Thoracic aorta (tissue), 2 donors: ENCODE measurements at regions not wholly inside any gene's neighbourhood (a gene's known extent, or its start where the extent isn't known, plus 50 kb on each side); places are given as distances from the start of the nearest gene placed in this dataset.

Source experiments
- ATAC-seq: fragments of 150-250 bp; one replicate; pipeline ENCODE4 v1.8.0; 2017; ENCODE audit warnings: low read depth; ENCODE audit not compliant: insufficient number of reproducible peaks, low FRiP score
- DNase-seq: peaks from one replicate; pipeline ENCODE4 v3.0.0-alpha.2; 2020; ENCODE audit warnings: low spot score
- H3K27ac ChIP-seq, 2 donors: fragments of 200-600 bp; sonication (generic); 1 replicate in 1 of 2; 2 replicates in 1 of 2; pipeline ENCODE4 v1.5.1; 2016; ENCODE audit warnings: mild to moderate bottlenecking in 2 of 2, moderate library complexity in 2 of 2
- H3K27me3 ChIP-seq: fragments of 200-600 bp; sonication (generic); replicated peaks from 2 replicates; pipeline ENCODE4 v1.6.0; 2016; ENCODE audit warnings: mild to moderate bottlenecking; ENCODE audit not compliant: insufficient read depth
- H3K36me3 ChIP-seq: fragments of 200-600 bp; sonication (generic); one replicate; pipeline ENCODE4 v1.5.1; 2016
- H3K4me1 ChIP-seq, 2 donors: fragments of 200-600 bp; sonication (generic); 1 replicate in 1 of 2; 2 replicates in 1 of 2; pipeline versions ENCODE4 v1.5.1 to v1.6.0; 2016; ENCODE audit warnings: low read depth in 2 of 2, mild to moderate bottlenecking in 1 of 2; ENCODE audit not compliant: control insufficient read depth in 1 of 2
- H3K4me3 ChIP-seq: fragments of 200-600 bp; sonication (generic); 2 replicates; pipeline ENCODE4 v1.5.1; 2016; ENCODE audit warnings: mild to moderate bottlenecking
- H3K9me3 ChIP-seq: fragments of 200-600 bp; sonication (generic); 2 replicates; pipeline ENCODE4 v1.5.1; 2016
- CTCF ChIP-seq: fragments of 200-600 bp; sonication (generic); IDR thresholded peaks from one replicate; pipeline ENCODE4 v1.5.1; 2019; ENCODE audit warnings: antibody characterized with exemption

- no peak for DNase-seq
- no peaks in the 10 kb centered on the region for H3K36me3 ChIP-seq
These were observed 127.0 kb upstream of the AGAP1 start for GRCh38 chr2:235366807-235367206.

GRCh38 chr2:235371018-235371417, 122.8 kb upstream of the AGAP1 start:
- H3K9me3 ChIP-seq = no peaks in the 10 kb centered on the region
- no peaks in the 10 kb centered on the region for H3K4me1 ChIP-seq
- H3K4me3 ChIP-seq = no peak overlapping the region
- no peak for ATAC-seq
- H3K36me3 ChIP-seq = no peaks in the 10 kb centered on the region
- DNase-seq = no peak
- no peak for TF ChIP-seq CTCF
- no peaks in the 10 kb centered on the region for H3K27me3 ChIP-seq
- H3K27ac ChIP-seq = no peak overlapping the region

More at GRCh38 chr2:235366807-235367206, 127.0 kb upstream of the AGAP1 start:
- no peak for TF ChIP-seq CTCF
- no peak overlapping the region for H3K27ac ChIP-seq
- no peak for ATAC-seq
- H3K27me3 ChIP-seq = no peaks in the 10 kb centered on the region
- no peaks in the 10 kb centered on the region for H3K9me3 ChIP-seq
- no peak overlapping the region for H3K4me3 ChIP-seq
- no peaks in the 10 kb centered on the region for H3K4me1 ChIP-seq

- no peaks in the 10 kb centered on the region for H3K4me1 ChIP-seq
- TF ChIP-seq CTCF = no peak
- no peaks in the 10 kb centered on the region for H3K9me3 ChIP-seq
- no peaks in the 10 kb centered on the region for H3K36me3 ChIP-seq
- ATAC-seq (no peak), DNase-seq (no peak)
- no peak overlapping the region for H3K4me3 ChIP-seq
- H3K27ac ChIP-seq = no peak overlapping the region
- H3K27me3 ChIP-seq = no peaks in the 10 kb centered on the region
These were observed 120.7 kb upstream of the AGAP1 start for GRCh38 chr2:235373171-235373570.

GRCh38 chr2:235377176-235377575, 116.7 kb upstream of the AGAP1 start:
- TF ChIP-seq CTCF = no peak
- Histone ChIP-seq H3K27me3 (no peaks in the 10 kb centered on the region), H3K4me1 (no peaks in the 10 kb centered on the region), H3K36me3 (no peaks in the 10 kb centered on the region), H3K27ac (no peak overlapping the region), H3K9me3 (no peaks in the 10 kb centered on the region), H3K4me3 (no peak overlapping the region)
- no peak for ATAC-seq
- DNase-seq = no peak

- no peak overlapping the region for H3K27ac ChIP-seq
- H3K9me3 ChIP-seq = no peaks in the 10 kb centered on the region
- no peak for TF ChIP-seq CTCF
- no peaks in the 10 kb centered on the region for H3K27me3 ChIP-seq
- H3K4me1 ChIP-seq = no peaks in the 10 kb centered on the region
- no peak overlapping the region for H3K4me3 ChIP-seq
- ATAC-seq (no peak), DNase-seq (no peak)
- no peaks in the 10 kb centered on the region for H3K36me3 ChIP-seq
These were observed 115.6 kb upstream of the AGAP1 start for GRCh38 chr2:235378246-235378645.
